Keratinocyte (primary cell): ENCODE measurements at regions not wholly inside any gene's neighbourhood (a gene's known extent, or its start where the extent isn't known, plus 50 kb on each side); places are given as distances from the start of the nearest gene placed in this dataset.

Experiments used
- DNase-seq: peaks from one replicate; pipeline ENCODE4 v3.0.0-alpha.2; 2011; ENCODE audit warnings: low read depth, missing footprints, low spot score
- FAIRE-seq: peaks from 2 replicates; lab custom pipeline; 2011; peaks lifted over from hg19 to GRCh38; lab: Jason Lieb, UNC
- H2AFZ ChIP-seq: 2 replicates; pipeline ENCODE4 v1.6.0; 2012; ENCODE audit warnings: low read length, control low read depth, inconsistent platforms; ENCODE audit not compliant: control insufficient read depth
- H3K27ac ChIP-seq: 2 replicates; pipeline ENCODE4 v1.5.1; 2011; ENCODE audit warnings: low read length; ENCODE audit not compliant: control insufficient read depth, insufficient read depth
- H3K27me3 ChIP-seq: 3 replicates; pipeline ENCODE4 v1.6.0; 2011; ENCODE audit warnings: low read length; ENCODE audit not compliant: control insufficient read depth, insufficient read depth; ENCODE audit errors: extremely low read depth
- H3K36me3 ChIP-seq, 2 experiments: 2 replicates in 1 of 2; 3 replicates in 1 of 2; pipeline ENCODE4 v1.5.1; 2011; ENCODE audit warnings: low read length in 2 of 2, mild to moderate bottlenecking in 1 of 2; ENCODE audit not compliant: control insufficient read depth in 2 of 2, insufficient read depth in 2 of 2; ENCODE audit errors: extremely low read depth in 1 of 2
- H3K4me1 ChIP-seq: 3 replicates; pipeline ENCODE4 v1.5.1; 2011; ENCODE audit warnings: low read length; ENCODE audit not compliant: control insufficient read depth, insufficient read depth; ENCODE audit errors: extremely low read depth
- H3K4me2 ChIP-seq: 3 replicates; pipeline ENCODE4 v1.6.0; 2011; ENCODE audit warnings: low read depth, low read length; ENCODE audit not compliant: control insufficient read depth, insufficient read depth; ENCODE audit errors: extremely low read depth
- H3K4me3 ChIP-seq, 3 experiments: fragments of 200-600 bp in 1 of 3; sonication (generic) in 1 of 3; 2 replicates in 2 of 3; 3 replicates in 1 of 3; pipeline ENCODE4 v1.5.1; 2011 to 2016; ENCODE audit warnings: low read length in 3 of 3, mild to moderate bottlenecking in 3 of 3, control low read depth in 2 of 3, inconsistent platforms in 1 of 3, low read depth in 1 of 3, mixed read lengths in 1 of 3, mixed run types in 1 of 3, moderate library complexity in 1 of 3; ENCODE audit not compliant: control insufficient read depth in 2 of 3, insufficient read depth in 2 of 3; ENCODE audit errors: extremely low read depth in 1 of 3
- H3K79me2 ChIP-seq: 2 replicates; pipeline ENCODE4 v1.6.0; 2012; ENCODE audit warnings: low read length; ENCODE audit not compliant: control insufficient read depth, insufficient read depth
- H3K9ac ChIP-seq: 3 replicates; pipeline ENCODE4 v1.6.0; 2011; ENCODE audit warnings: low read length; ENCODE audit not compliant: control insufficient read depth, insufficient read depth; ENCODE audit errors: extremely low read depth
- H3K9me1 ChIP-seq: 3 replicates; pipeline ENCODE4 v1.6.0; 2011; ENCODE audit warnings: low read length; ENCODE audit not compliant: control insufficient read depth, insufficient read depth; ENCODE audit errors: extremely low read depth
- H3K9me3 ChIP-seq: 2 replicates; pipeline ENCODE4 v1.5.1; 2012; ENCODE audit warnings: low read depth, low read length; ENCODE audit not compliant: control insufficient read depth
- H4K20me1 ChIP-seq: 3 replicates; pipeline ENCODE4 v1.6.0; 2011; ENCODE audit warnings: low read length; ENCODE audit not compliant: control insufficient read depth, insufficient read depth; ENCODE audit errors: extremely low read depth
- CTCF ChIP-seq, 3 experiments: IDR thresholded peaks in 1 of 3; conservative IDR thresholded peaks in 1 of 3; optimal IDR thresholded peaks in 1 of 3; 2 replicates in 2 of 3; 3 replicates in 1 of 3; pipeline versions ENCODE3 to v1.5.1; 2011; ENCODE audit warnings: low read length in 3 of 3, mild to moderate bottlenecking in 3 of 3, moderate library complexity in 2 of 3, control low read depth in 1 of 3, inconsistent platforms in 1 of 3; ENCODE audit not compliant: insufficient read depth in 2 of 3; ENCODE audit errors: extremely low read depth in 1 of 3
- EZH2 ChIP-seq: IDR thresholded peaks from one replicate; pipeline ENCODE4 v1.6.1; 2012; ENCODE audit warnings: inconsistent platforms, mild to moderate bottlenecking, low read length, moderate library complexity
- dilution Hi-C: fragments of 300-500 bp; cut with MboI; formaldehyde crosslinking; loops from one replicate; pipeline ENCODE4 v1.7.0; 2020; ENCODE audit warnings: low sequenced_read_pairs; ENCODE audit not compliant: extremely low pct_ligation_motif_present

DNA sequence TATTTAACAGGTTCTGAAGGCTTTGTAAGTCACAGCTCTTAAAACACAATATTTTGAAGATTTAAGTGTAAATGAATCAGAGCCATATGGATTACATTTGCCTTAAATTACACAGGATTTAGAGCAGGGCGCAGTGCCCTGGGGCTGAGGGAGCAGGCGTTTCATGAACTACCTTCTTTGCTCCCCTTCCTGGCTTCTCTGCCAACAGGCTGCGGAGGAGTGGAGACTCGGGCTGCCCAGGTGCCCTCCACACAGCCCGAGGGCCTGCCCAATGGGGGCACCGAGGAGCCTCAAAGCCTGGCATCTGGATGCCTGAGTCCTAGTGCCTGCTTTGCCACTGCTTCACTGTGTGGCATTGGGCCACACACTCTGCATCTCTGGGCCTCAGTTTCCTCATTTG lies 90.6 kb upstream of the HAND1 start:
- no peak overlapping the region for H3K4me3 ChIP-seq
- H3K79me2 ChIP-seq: no peaks in the 10 kb centered on the region
- DNase-seq: no peak
- H2AFZ ChIP-seq: no peak overlapping the region
- no peak overlapping the region for H3K9ac ChIP-seq
- H3K9me3 ChIP-seq: no peaks in the 10 kb centered on the region
- peaks cover 4% of the 10 kb centered on the region for H3K27me3 ChIP-seq
- no peaks in the 10 kb centered on the region for H3K36me3 ChIP-seq
- no peak overlapping the region for H3K27ac ChIP-seq
- H3K4me1 ChIP-seq: no peaks in the 10 kb centered on the region
- H4K20me1 ChIP-seq: no peaks in the 10 kb centered on the region
- FAIRE-seq: no peak
- no peak overlapping the region for H3K4me2 ChIP-seq
- H3K9me1 ChIP-seq: no peaks in the 10 kb centered on the region
- TF ChIP-seq EZH2 (no peak), CTCF (optimal IDR thresholded peaks at IDR 0.05 in 1 of 3, IDR thresholded peaks at IDR 0.05 in 1 of 3, conservative IDR thresholded peaks at IDR 0.05 in 1 of 3; ENCODE audit: extremely low read depth in 1 of 3, insufficient read depth in 2 of 3, low read length in 3 of 3) (no peak)
- dilution Hi-C loops: no loop called here

DNA sequence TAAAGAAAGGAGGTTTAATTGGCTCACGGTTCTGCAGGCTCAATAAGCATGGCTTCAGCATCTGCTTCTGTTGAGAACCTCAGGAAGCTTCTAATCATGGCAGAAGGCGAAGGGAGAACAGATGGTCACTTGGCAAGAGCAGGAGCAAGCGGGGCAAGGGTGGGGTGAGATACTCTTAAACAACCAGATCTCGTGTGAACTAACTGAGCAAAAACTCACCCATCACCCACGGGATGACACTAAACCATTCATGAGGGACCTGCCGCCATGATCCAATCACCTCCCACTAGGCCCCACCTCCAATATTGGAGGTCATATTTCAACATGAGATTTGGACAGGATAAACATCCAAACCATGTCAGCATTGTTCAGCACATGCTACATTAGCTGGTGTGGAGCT lies 89.1 kb upstream of the HAND1 start:
- Histone ChIP-seq H3K36me3 (no peaks in the 10 kb centered on the region), H2AFZ (no peak overlapping the region), H3K27ac (no peak overlapping the region), H3K4me2 (no peak overlapping the region), H3K9me3 (no peaks in the 10 kb centered on the region), H4K20me1 (no peaks in the 10 kb centered on the region), H3K27me3 (peaks cover 3% of the 10 kb centered on the region), H3K79me2 (no peaks in the 10 kb centered on the region), H3K9ac (no peak overlapping the region), H3K4me1 (no peaks in the 10 kb centered on the region), H3K9me1 (no peaks in the 10 kb centered on the region), H3K4me3 (no peak overlapping the region)
- DNase-seq (no peak), FAIRE-seq (no peak)
- dilution Hi-C loops: no loop called here
- TF ChIP-seq CTCF (optimal IDR thresholded peaks at IDR 0.05 in 1 of 3, IDR thresholded peaks at IDR 0.05 in 1 of 3, conservative IDR thresholded peaks at IDR 0.05 in 1 of 3; ENCODE audit: extremely low read depth in 1 of 3, insufficient read depth in 2 of 3, low read length in 3 of 3): no peak
- no peak for TF ChIP-seq EZH2
